ENCODE measurements at regions not wholly inside any gene's neighbourhood (a gene's known extent, or its start where the extent isn't known, plus 50 kb on each side); places are given as distances from the start of the nearest gene placed in this dataset.

DNA sequence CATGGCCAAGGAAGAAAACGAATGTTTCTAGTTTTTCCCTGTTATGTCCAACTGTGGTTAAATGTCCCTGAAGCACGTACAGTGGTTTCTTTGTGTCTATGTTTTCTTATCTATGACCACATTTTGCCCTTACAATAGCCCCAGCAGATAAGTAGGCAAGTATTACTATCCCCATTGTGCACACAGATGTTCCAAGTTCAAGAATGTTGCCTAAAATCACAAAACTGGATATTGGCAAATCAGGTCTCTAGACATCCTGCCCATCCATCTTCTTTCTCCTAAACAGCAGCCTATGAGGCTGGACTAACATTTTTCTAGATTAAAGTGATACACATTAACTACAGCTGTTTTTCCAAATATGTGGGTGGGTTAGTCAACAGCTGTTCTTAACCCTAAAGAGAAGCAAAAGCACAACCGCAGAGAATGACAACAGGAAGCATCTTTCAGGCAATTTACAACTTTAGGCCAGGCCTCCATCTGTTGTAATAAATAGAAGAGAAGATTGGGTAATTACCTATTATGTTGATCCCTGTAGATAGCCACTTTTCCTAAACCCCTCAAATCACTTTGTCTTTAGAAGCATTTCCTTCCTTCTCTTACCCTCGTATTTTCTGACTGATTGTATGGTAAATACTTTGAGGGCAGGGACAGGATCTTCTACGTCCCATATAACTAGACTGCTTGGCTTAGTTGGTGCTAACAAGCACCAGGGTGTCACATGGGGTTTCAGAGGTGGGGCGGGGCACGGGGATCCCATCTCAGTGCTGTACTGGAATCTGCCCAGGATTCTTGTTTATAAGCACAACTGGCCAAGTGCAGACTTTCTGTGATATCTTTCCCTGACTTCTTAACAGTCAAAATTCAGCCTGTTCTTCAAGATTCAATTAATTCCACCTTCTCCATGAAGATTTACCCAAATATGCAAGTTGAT is 132.1 kb upstream of the SETBP1 start:
- CTCF ChIA-PET: no interaction called here
- intact Hi-C loops (cut with micrococcal nuclease; ENCODE audit: unreplicated experiment): loop anchor here (10.0 kb wide), 1 partner anchor 56 kb away; no protein-coding TSS in a partner anchor
- Mint-ChIP-seq H3K27ac (ENCODE audit: unreplicated experiment) (no peak overlapping the region), H3K4me3 (ENCODE audit: low read depth, unreplicated experiment) (no peak overlapping the region), H3K27me3 (ENCODE audit: unreplicated experiment) (no peaks in the 10 kb centered on the region), H3K9me3 (ENCODE audit: low read depth, unreplicated experiment) (no peaks in the 10 kb centered on the region), H3K4me1 (ENCODE audit: low read depth, unreplicated experiment) (peaks cover 10% of the 10 kb centered on the region), H3K36me3 (ENCODE audit: insufficient read depth, unreplicated experiment) (no peaks in the 10 kb centered on the region)
- DNase-seq: no peak
- no TSS peak for BruUV-seq (replicated peaks)
- TF ChIP-seq, protein P1, sequence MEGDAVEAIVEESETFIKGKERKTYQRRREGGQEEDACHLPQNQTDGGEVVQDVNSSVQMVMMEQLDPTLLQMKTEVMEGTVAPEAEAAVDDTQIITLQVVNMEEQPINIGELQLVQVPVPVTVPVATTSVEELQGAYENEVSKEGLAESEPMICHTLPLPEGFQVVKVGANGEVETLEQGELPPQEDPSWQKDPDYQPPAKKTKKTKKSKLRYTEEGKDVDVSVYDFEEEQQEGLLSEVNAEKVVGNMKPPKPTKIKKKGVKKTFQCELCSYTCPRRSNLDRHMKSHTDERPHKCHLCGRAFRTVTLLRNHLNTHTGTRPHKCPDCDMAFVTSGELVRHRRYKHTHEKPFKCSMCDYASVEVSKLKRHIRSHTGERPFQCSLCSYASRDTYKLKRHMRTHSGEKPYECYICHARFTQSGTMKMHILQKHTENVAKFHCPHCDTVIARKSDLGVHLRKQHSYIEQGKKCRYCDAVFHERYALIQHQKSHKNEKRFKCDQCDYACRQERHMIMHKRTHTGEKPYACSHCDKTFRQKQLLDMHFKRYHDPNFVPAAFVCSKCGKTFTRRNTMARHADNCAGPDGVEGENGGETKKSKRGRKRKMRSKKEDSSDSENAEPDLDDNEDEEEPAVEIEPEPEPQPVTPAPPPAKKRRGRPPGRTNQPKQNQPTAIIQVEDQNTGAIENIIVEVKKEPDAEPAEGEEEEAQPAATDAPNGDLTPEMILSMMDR (IDR thresholded peaks at IDR 0.05; ENCODE audit: unreplicated experiment): no peak

DNA sequence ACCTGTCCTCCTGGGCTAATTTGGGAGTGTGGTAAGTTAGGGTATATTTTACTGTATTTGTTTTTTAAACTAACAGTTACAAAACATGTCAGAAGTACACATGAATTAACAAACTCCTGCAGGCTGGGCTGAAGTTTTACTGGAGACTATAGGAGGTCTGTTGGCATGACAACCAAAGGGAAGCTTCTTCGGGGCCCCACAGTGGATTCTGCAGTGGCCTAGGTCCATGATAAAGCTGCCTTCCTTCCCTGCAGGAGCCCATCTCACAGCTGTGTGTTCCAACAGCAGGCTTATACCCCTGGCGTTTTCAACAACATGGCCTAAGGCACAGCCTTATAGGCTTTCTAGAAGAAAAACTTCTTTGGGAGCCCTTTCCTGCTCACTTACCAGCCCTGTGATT is 128.0 kb upstream of the SETBP1 start:
- CTCF ChIA-PET: interaction anchor here (1.1 kb wide), 1 partner anchor 11 kb away, joined by 3 read pairs; no protein-coding TSS in a partner anchor
- TF ChIP-seq, protein P1 (IDR thresholded peaks at IDR 0.05; ENCODE audit: unreplicated experiment): no peak

DNA sequence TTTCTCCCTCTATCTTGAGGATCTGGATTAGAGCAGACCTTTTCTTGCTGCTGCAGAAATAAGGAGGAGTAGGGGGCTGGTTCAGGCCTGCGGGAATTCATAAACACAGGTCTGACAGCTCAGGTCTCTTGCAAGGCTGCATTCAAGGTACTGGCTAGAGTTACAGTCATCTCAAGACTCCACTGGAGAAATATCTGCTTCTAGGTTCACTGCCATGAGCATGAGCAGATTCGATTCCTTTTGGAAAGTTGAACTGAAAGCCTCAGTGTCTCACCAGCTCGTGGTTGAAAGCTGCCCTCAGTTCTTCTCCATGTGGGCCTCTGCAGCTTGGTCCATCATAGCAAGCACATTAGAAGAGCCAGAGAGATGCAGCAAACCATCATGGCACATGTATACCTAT is 124.4 kb upstream of the SETBP1 start:
- DNase-seq: no peak
- CTCF ChIA-PET: no interaction called here
- no peaks in the 10 kb centered on the region for H3K9me3 Mint-ChIP-seq (ENCODE audit: low read depth, unreplicated experiment)
- intact Hi-C loops (cut with micrococcal nuclease; ENCODE audit: unreplicated experiment): loop anchor here (5.0 kb wide), 1 partner anchor 191 kb away; no protein-coding TSS in a partner anchor
- H3K27ac Mint-ChIP-seq (ENCODE audit: unreplicated experiment): no peak overlapping the region
- BruUV-seq (replicated peaks): no TSS peak
- no peaks in the 10 kb centered on the region for H3K27me3 Mint-ChIP-seq (ENCODE audit: unreplicated experiment)
- H3K4me1 Mint-ChIP-seq (ENCODE audit: low read depth, unreplicated experiment): no peaks in the 10 kb centered on the region
- H3K36me3 Mint-ChIP-seq (ENCODE audit: insufficient read depth, unreplicated experiment): no peaks in the 10 kb centered on the region
- no peak overlapping the region for H3K4me3 Mint-ChIP-seq (ENCODE audit: low read depth, unreplicated experiment)
- TF ChIP-seq, protein P1 (IDR thresholded peaks at IDR 0.05; ENCODE audit: unreplicated experiment): no peak

More for the DNA sequence above, 128.0 kb upstream of the SETBP1 start:
- Mint-ChIP-seq H3K27me3 (ENCODE audit: unreplicated experiment) (no peaks in the 10 kb centered on the region), H3K36me3 (ENCODE audit: insufficient read depth, unreplicated experiment) (no peaks in the 10 kb centered on the region), H3K4me1 (ENCODE audit: low read depth, unreplicated experiment) (peaks cover 10% of the 10 kb centered on the region), H3K4me3 (ENCODE audit: low read depth, unreplicated experiment) (no peak overlapping the region), H3K27ac (ENCODE audit: unreplicated experiment) (no peak overlapping the region), H3K9me3 (ENCODE audit: low read depth, unreplicated experiment) (no peaks in the 10 kb centered on the region)
- no peak for DNase-seq
- no TSS peak for BruUV-seq (replicated peaks)
- intact Hi-C loops (cut with micrococcal nuclease; ENCODE audit: unreplicated experiment): no loop called here

DNA sequence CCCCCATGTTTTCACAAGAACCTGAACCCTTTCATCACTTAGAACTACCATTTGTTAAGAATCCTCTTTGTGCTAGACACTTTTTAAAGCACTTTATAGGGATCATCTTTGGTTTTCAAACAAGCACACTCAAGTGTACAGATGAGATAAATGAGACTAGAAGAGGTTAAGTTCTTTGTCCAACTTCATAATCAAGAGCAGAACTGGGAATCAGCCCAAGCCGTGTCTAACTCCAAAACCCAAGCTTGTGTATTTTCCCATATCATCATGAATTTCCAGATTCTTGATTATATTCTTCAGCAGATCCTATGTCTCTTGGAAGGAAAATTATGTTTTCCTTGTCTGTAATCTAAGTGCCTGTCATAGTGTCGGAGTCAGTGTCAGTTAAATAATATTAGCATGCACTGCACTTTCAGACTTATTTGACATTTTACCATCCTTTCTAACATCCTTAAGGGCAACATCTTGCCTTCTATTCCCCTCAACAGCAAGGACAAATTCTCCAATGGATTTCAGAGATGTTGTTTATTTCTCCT is 123.0 kb upstream of the SETBP1 start:
- DNase-seq: no peak
- H3K27ac Mint-ChIP-seq (ENCODE audit: unreplicated experiment): no peak overlapping the region
- H3K4me1 Mint-ChIP-seq (ENCODE audit: low read depth, unreplicated experiment): no peaks in the 10 kb centered on the region
- intact Hi-C loops (cut with micrococcal nuclease; ENCODE audit: unreplicated experiment): loop anchor here (5.0 kb wide), 1 partner anchor 190 kb away; no protein-coding TSS in a partner anchor
- H3K27me3 Mint-ChIP-seq (ENCODE audit: unreplicated experiment): no peaks in the 10 kb centered on the region
- no peaks in the 10 kb centered on the region for H3K36me3 Mint-ChIP-seq (ENCODE audit: insufficient read depth, unreplicated experiment)
- no peaks in the 10 kb centered on the region for H3K9me3 Mint-ChIP-seq (ENCODE audit: low read depth, unreplicated experiment)
- H3K4me3 Mint-ChIP-seq (ENCODE audit: low read depth, unreplicated experiment): no peak overlapping the region
- no TSS peak for BruUV-seq (replicated peaks)
- TF ChIP-seq, protein P1 (IDR thresholded peaks at IDR 0.05; ENCODE audit: unreplicated experiment): no peak
- CTCF ChIA-PET: no interaction called here
